Upper lobe of left lung (tissue), 4 donors: ENCODE measurements at regions not wholly inside any gene's neighbourhood (a gene's known extent, or its start where the extent isn't known, plus 50 kb on each side); places are given as distances from the start of the nearest gene placed in this dataset.

Experiments
- EP300 ChIP-seq, 4 donors: sonication (generic); formaldehyde crosslinking; IDR thresholded peaks; one replicate each; pipeline ENCODE4 v1.5.1; 2017; ENCODE audit warnings: antibody characterized with exemption in 4 of 4, control low read depth in 2 of 4
- TF ChIP-seq, protein P1 (sequence below), 6 experiments: fragments of 450-650 bp in 4 of 6; fragments of 200-600 bp in 2 of 6; sonication (generic) in 2 of 6; IDR thresholded peaks; one replicate each; pipeline ENCODE4 v1.5.1; 2016 to 2019; ENCODE audit warnings: antibody characterized with exemption in 6 of 6

- TF ChIP-seq, protein P1, sequence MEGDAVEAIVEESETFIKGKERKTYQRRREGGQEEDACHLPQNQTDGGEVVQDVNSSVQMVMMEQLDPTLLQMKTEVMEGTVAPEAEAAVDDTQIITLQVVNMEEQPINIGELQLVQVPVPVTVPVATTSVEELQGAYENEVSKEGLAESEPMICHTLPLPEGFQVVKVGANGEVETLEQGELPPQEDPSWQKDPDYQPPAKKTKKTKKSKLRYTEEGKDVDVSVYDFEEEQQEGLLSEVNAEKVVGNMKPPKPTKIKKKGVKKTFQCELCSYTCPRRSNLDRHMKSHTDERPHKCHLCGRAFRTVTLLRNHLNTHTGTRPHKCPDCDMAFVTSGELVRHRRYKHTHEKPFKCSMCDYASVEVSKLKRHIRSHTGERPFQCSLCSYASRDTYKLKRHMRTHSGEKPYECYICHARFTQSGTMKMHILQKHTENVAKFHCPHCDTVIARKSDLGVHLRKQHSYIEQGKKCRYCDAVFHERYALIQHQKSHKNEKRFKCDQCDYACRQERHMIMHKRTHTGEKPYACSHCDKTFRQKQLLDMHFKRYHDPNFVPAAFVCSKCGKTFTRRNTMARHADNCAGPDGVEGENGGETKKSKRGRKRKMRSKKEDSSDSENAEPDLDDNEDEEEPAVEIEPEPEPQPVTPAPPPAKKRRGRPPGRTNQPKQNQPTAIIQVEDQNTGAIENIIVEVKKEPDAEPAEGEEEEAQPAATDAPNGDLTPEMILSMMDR (IDR thresholded peaks at IDR 0.05), result no peak
- no peak for TF ChIP-seq EP300 (IDR thresholded peaks at IDR 0.05)
Measured at GRCh38 chr3:104987859-104988258, 378.9 kb upstream of the ALCAM start.
